Progenitor cell of endocrine pancreas (in vitro differentiated cells): ENCODE measurements at regions not wholly inside any gene's neighbourhood (a gene's known extent, or its start where the extent isn't known, plus 50 kb on each side); places are given as distances from the start of the nearest gene placed in this dataset.

Source experiments
- DNase-seq: peaks from one replicate; pipeline ENCODE4 v3.0.0; 2021; ENCODE audit warnings: low spot score; ENCODE audit not compliant: unreplicated experiment
- H3K27ac Mint-ChIP-seq: 2 replicates; pipeline ENCODE4 v1.8.0; 2021; ENCODE audit warnings: mild to moderate bottlenecking, moderate library complexity, mixed read lengths
- H3K27me3 Mint-ChIP-seq: 2 replicates; pipeline ENCODE4 v1.8.0; 2021; ENCODE audit warnings: mixed read lengths
- H3K36me3 Mint-ChIP-seq: 2 replicates; pipeline ENCODE4 v1.8.0; 2022; ENCODE audit warnings: mixed read lengths; ENCODE audit not compliant: insufficient read depth
- H3K4me1 Mint-ChIP-seq: 2 replicates; pipeline ENCODE4 v1.8.0; 2021; ENCODE audit warnings: low read depth, mixed read lengths
- H3K4me3 Mint-ChIP-seq: 2 replicates; pipeline ENCODE4 v1.8.0; 2021; ENCODE audit warnings: low read depth, mild to moderate bottlenecking, moderate library complexity, mixed read lengths
- H3K9me3 Mint-ChIP-seq: 2 replicates; pipeline ENCODE4 v1.8.0; 2021; ENCODE audit warnings: low read depth, mixed read lengths
- TF ChIP-seq, protein P1 (sequence below): fragments of 200-600 bp; sonication (generic); IDR thresholded peaks from one replicate; pipeline ENCODE4 v1.5.0; 2021; ENCODE audit warnings: antibody characterized with exemption, mild to moderate bottlenecking; ENCODE audit not compliant: unreplicated experiment

DNA sequence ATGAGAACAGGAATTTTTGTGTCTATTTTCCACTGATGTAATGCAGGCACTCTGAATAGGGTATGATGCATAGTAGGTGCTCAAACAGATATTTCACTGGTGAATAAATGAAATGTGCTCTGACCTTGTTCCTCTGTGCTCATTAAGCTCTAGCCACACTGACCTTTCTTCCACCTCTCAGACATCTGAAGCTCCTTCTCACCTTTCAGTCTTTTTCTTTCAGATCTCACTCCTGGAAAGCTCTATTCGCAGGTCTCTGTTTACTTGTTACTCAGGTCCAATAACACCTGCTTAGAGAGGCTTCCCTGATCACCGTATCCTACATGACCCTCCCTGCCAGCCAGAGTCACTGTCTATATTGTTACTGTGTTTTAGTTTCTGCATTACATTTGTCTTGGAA lies 59.2 kb upstream of the IVNS1ABP start:
- no peaks in the 10 kb centered on the region for H3K4me1 Mint-ChIP-seq
- TF ChIP-seq, protein P1, sequence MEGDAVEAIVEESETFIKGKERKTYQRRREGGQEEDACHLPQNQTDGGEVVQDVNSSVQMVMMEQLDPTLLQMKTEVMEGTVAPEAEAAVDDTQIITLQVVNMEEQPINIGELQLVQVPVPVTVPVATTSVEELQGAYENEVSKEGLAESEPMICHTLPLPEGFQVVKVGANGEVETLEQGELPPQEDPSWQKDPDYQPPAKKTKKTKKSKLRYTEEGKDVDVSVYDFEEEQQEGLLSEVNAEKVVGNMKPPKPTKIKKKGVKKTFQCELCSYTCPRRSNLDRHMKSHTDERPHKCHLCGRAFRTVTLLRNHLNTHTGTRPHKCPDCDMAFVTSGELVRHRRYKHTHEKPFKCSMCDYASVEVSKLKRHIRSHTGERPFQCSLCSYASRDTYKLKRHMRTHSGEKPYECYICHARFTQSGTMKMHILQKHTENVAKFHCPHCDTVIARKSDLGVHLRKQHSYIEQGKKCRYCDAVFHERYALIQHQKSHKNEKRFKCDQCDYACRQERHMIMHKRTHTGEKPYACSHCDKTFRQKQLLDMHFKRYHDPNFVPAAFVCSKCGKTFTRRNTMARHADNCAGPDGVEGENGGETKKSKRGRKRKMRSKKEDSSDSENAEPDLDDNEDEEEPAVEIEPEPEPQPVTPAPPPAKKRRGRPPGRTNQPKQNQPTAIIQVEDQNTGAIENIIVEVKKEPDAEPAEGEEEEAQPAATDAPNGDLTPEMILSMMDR: no peak
- H3K9me3 Mint-ChIP-seq: peaks cover 1% of the 10 kb centered on the region
- peaks cover 2% of the 10 kb centered on the region for H3K36me3 Mint-ChIP-seq
- H3K27ac Mint-ChIP-seq: no peak overlapping the region
- no peak for DNase-seq
- H3K27me3 Mint-ChIP-seq: no peaks in the 10 kb centered on the region
- no peak overlapping the region for H3K4me3 Mint-ChIP-seq

DNA sequence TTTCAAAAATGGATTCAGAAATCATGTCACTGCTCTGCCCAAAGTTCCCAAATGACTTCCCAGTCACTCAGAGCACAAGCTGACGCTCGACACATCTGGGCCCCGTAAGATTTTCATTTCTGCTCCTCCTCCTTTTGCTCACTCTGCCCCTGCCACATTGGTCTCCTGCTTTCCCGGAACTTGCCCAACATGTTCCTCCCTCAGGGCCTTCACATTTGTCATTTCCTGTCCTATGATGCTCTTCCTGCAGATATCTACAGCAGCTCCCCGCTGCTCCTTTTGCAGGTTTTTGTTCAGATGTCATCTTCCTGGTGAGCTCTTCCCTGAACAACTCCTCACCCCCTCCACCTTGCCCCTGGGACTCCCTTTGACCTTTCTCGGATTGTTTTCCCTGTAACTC lies 58.5 kb upstream of the IVNS1ABP start:
- H3K36me3 Mint-ChIP-seq: no peaks in the 10 kb centered on the region
- no peaks in the 10 kb centered on the region for H3K4me1 Mint-ChIP-seq
- H3K9me3 Mint-ChIP-seq: no peaks in the 10 kb centered on the region
- TF ChIP-seq, protein P1: no peak
- H3K27me3 Mint-ChIP-seq: no peaks in the 10 kb centered on the region
- no peak overlapping the region for H3K27ac Mint-ChIP-seq
- DNase-seq: no peak
- no peak overlapping the region for H3K4me3 Mint-ChIP-seq

DNA sequence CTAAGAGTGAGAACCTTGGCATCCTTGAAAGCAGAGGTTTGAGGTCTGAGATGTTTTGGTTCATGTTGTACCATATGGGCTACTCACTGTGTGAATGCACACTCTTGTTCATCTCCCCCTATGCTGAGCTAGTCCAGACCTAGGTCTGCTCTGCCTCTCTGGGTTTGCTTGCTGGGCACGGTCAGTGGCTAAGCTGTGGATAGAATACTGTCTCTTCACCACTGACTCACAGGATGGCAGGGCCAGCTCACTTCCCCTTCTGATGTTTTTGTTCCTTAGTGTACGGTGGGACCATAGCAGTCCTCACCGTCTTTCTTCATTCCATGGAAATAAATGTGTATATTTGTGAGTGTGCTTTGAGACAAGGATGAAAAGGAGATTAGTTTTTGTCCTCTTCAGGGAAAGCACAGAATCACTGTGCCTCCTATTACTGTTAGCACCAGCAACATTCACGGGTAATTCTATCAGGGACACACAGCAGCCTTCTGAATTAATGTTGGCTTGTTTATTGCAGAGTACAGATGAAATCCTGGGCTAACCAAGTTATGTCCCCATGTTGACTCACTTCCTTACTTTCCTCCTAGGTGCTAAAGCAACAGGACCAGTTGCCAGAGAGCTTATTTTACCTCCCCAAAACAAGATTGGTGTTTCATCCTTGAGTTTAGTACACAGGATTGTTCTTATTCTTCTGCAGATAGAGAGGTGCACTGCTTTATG lies 56.9 kb upstream of the IVNS1ABP start:
- no peak for DNase-seq
- peaks cover 2% of the 10 kb centered on the region for H3K27me3 Mint-ChIP-seq
- peaks cover 1% of the 10 kb centered on the region for H3K4me1 Mint-ChIP-seq
- H3K36me3 Mint-ChIP-seq: no peaks in the 10 kb centered on the region
- no peak overlapping the region for H3K27ac Mint-ChIP-seq
- TF ChIP-seq, protein P1: no peak
- H3K9me3 Mint-ChIP-seq: no peaks in the 10 kb centered on the region
- H3K4me3 Mint-ChIP-seq: no peak overlapping the region

DNA sequence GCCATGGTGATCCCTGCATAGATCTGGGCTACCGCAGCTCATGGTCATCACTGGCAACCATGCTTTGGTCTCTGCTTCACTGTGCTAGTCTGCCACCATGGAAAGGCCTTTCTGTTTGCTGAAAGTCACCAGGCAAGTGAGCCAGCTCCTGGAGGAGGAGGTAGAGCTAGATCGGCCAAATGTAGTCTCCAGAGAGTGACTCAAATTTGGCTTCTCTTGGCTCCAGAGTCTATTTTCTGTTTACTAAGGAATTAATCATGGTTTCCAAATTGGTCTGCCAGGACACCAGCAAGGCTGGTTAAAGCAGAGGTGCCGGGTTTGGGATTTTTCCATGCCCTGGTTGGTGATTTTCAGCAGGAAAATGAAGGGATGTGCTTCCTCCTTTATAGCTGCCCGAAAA lies 52.7 kb upstream of the IVNS1ABP start:
- Mint-ChIP-seq H3K4me3 (no peak overlapping the region), H3K27ac (no peak overlapping the region), H3K9me3 (no peaks in the 10 kb centered on the region), H3K4me1 (peaks cover 4% of the 10 kb centered on the region), H3K27me3 (peaks cover 2% of the 10 kb centered on the region), H3K36me3 (no peaks in the 10 kb centered on the region)
- TF ChIP-seq, protein P1: no peak
- no peak for DNase-seq

DNA sequence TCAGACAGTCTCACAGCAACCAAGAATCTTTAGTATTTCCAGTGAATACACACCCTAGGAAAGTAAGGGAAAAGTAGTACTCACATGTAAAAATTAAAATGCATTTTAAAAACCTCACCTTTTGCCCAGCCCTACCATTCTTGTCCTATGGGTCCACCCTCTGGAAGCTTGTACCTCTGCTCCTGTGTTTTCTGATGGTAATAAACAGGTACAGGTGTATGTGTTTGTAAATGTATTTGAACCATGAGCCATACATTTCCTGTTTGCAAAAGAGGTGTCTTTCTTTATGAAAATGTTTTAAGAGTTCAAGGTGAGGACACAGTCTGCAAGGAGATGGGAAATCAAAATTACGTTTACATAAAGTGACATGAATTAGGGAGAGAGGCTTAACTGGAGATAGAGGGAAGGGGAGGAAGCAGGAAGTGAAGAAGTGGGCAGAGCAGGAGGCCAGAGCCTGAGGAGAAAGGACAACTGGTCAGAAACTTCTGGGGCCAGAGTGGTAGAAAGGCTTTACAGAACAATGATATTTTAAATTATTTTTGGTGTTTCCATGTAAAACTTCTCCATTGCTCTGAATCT lies 52.0 kb upstream of the IVNS1ABP start:
- no peak for DNase-seq
- Mint-ChIP-seq H3K4me1 (peaks cover 4% of the 10 kb centered on the region), H3K27me3 (peaks cover 2% of the 10 kb centered on the region), H3K9me3 (no peaks in the 10 kb centered on the region), H3K27ac (no peak overlapping the region), H3K36me3 (no peaks in the 10 kb centered on the region), H3K4me3 (no peak overlapping the region)
- TF ChIP-seq, protein P1: no peak
